22Rv1 (cell line): ENCODE measurements at regions not wholly inside any gene's neighbourhood (a gene's known extent, or its start where the extent isn't known, plus 50 kb on each side); places are given as distances from the start of the nearest gene placed in this dataset.

Experiments
- CTCF ChIP-seq: fragments of 450-650 bp; IDR thresholded peaks from 2 replicates; pipeline ENCODE4 v1.5.1; 2017; ENCODE audit warnings: mild to moderate bottlenecking
- ZFX ChIP-seq: fragments of 450-650 bp; IDR thresholded peaks from 2 replicates; pipeline ENCODE4 v1.6.1; 2017; ENCODE audit warnings: antibody characterized with exemption, borderline replicate concordance

- TF ChIP-seq CTCF (no peak), ZFX (no peak)
Measured at GRCh38 chr10:2543974-2544373, 523.4 kb upstream of the PFKP start.
